ENCODE measurements at regions not wholly inside any gene's neighbourhood (a gene's known extent, or its start where the extent isn't known, plus 50 kb on each side); places are given as distances from the start of the nearest gene placed in this dataset.

- Histone ChIP-seq H3K9me3 (ENCODE audit: low read depth, low read length) (no peaks in the 10 kb centered on the region), H2AFZ (ENCODE audit: low read length) (no peak overlapping the region), H3K4me1 (ENCODE audit: insufficient read depth, low read length) (no peaks in the 10 kb centered on the region), H3K79me2 (ENCODE audit: insufficient read depth, low read length) (no peaks in the 10 kb centered on the region), H3K4me2 (ENCODE audit: insufficient read depth, low read length) (no peak overlapping the region), H3K27me3 (ENCODE audit: insufficient read depth, low read length) (no peaks in the 10 kb centered on the region), H3K36me3 (ENCODE audit: insufficient read depth, low read length) (no peaks in the 10 kb centered on the region), H4K20me1 (ENCODE audit: insufficient read depth, low read length) (no peaks in the 10 kb centered on the region), H3K27ac (ENCODE audit: low read depth, low read length) (no peak overlapping the region), H3K4me3 (ENCODE audit: insufficient read depth, low read length) (no peak overlapping the region)
- DNase-seq (ENCODE audit: insufficient read length, low spot score, missing footprints), result no peak
- TF ChIP-seq CTCF (IDR thresholded peaks at IDR 0.05; ENCODE audit: extremely low read depth, low read depth, low read length), result no peak
Observed at GRCh38 chr5:27191786-27192510, 153.6 kb upstream of the CDH9 start.

GRCh38 chr5:27172693-27173092 is 134.3 kb upstream of the CDH9 start:
- Histone ChIP-seq H3K79me2 (ENCODE audit: insufficient read depth, low read length) (no peaks in the 10 kb centered on the region), H3K27me3 (ENCODE audit: insufficient read depth, low read length) (no peaks in the 10 kb centered on the region), H3K4me3 (ENCODE audit: insufficient read depth, low read length) (no peak overlapping the region), H3K4me1 (ENCODE audit: insufficient read depth, low read length) (no peaks in the 10 kb centered on the region), H3K36me3 (ENCODE audit: insufficient read depth, low read length) (no peaks in the 10 kb centered on the region), H3K9me3 (ENCODE audit: low read depth, low read length) (no peaks in the 10 kb centered on the region), H4K20me1 (ENCODE audit: insufficient read depth, low read length) (no peaks in the 10 kb centered on the region), H3K27ac (ENCODE audit: low read depth, low read length) (no peak overlapping the region), H3K4me2 (ENCODE audit: insufficient read depth, low read length) (no peak overlapping the region), H2AFZ (ENCODE audit: low read length) (no peak overlapping the region)
- DNase-seq (ENCODE audit: insufficient read length, low spot score, missing footprints), result no peak
- TF ChIP-seq CTCF (IDR thresholded peaks at IDR 0.05; ENCODE audit: extremely low read depth, low read depth, low read length), result no peak

- no peaks in the 10 kb centered on the region for H3K9me3 ChIP-seq (ENCODE audit: low read depth, low read length)
- no peaks in the 10 kb centered on the region for H3K27me3 ChIP-seq (ENCODE audit: insufficient read depth, low read length)
- no peak overlapping the region for H2AFZ ChIP-seq (ENCODE audit: low read length)
- H3K36me3 ChIP-seq (ENCODE audit: insufficient read depth, low read length), result no peaks in the 10 kb centered on the region
- H4K20me1 ChIP-seq (ENCODE audit: insufficient read depth, low read length), result no peaks in the 10 kb centered on the region
- H3K4me3 ChIP-seq (ENCODE audit: insufficient read depth, low read length), result no peak overlapping the region
- H3K4me2 ChIP-seq (ENCODE audit: insufficient read depth, low read length), result no peak overlapping the region
- H3K79me2 ChIP-seq (ENCODE audit: insufficient read depth, low read length), result no peaks in the 10 kb centered on the region
- H3K27ac ChIP-seq (ENCODE audit: low read depth, low read length), result no peak overlapping the region
- H3K4me1 ChIP-seq (ENCODE audit: insufficient read depth, low read length), result no peaks in the 10 kb centered on the region
- TF ChIP-seq CTCF (IDR thresholded peaks at IDR 0.05; ENCODE audit: extremely low read depth, low read depth, low read length), result no peak
- no peak for DNase-seq (ENCODE audit: insufficient read length, low spot score, missing footprints)
Observed at GRCh38 chr5:27171761-27172261, 133.4 kb upstream of the CDH9 start.

GRCh38 chr5:27158775-27159174 is 120.4 kb upstream of the CDH9 start:
- H3K4me3 ChIP-seq (ENCODE audit: insufficient read depth, low read length), result no peak overlapping the region
- no peaks in the 10 kb centered on the region for H4K20me1 ChIP-seq (ENCODE audit: insufficient read depth, low read length)
- H3K27ac ChIP-seq (ENCODE audit: low read depth, low read length), result no peak overlapping the region
- DNase-seq (ENCODE audit: insufficient read length, low spot score, missing footprints), result no peak
- no peak overlapping the region for H3K4me2 ChIP-seq (ENCODE audit: insufficient read depth, low read length)
- H3K36me3 ChIP-seq (ENCODE audit: insufficient read depth, low read length), result no peaks in the 10 kb centered on the region
- H3K79me2 ChIP-seq (ENCODE audit: insufficient read depth, low read length), result no peaks in the 10 kb centered on the region
- peaks cover 2% of the 10 kb centered on the region for H3K9me3 ChIP-seq (ENCODE audit: low read depth, low read length)
- no peaks in the 10 kb centered on the region for H3K27me3 ChIP-seq (ENCODE audit: insufficient read depth, low read length)
- no peak overlapping the region for H2AFZ ChIP-seq (ENCODE audit: low read length)
- no peak for TF ChIP-seq CTCF (IDR thresholded peaks at IDR 0.05; ENCODE audit: extremely low read depth, low read depth, low read length)
- H3K4me1 ChIP-seq (ENCODE audit: insufficient read depth, low read length), result no peaks in the 10 kb centered on the region

Measured in osteoblast (primary cell).